H1 (cell line): ENCODE measurements at regions not wholly inside any gene's neighbourhood (a gene's known extent, or its start where the extent isn't known, plus 50 kb on each side); places are given as distances from the start of the nearest gene placed in this dataset.

ENCODE experiments used
- CTCF ChIA-PET: fragments of 300-600 bp; sonication (Branson Sonifier 250); formaldehyde crosslinking; loops from one replicate; lab custom pipeline; 2021; ENCODE audit not compliant: partially characterized antibody; lab: Charles Lee
- POLR2A ChIA-PET: fragments of 300-600 bp; sonication (Branson Sonifier 250); formaldehyde crosslinking; loops from one replicate; lab custom pipeline; 2021; ENCODE audit warnings: inconsistent platforms; ENCODE audit not compliant: partially characterized antibody; lab: Charles Lee
- DNase-seq, 2 experiments: peaks; one replicate each; pipeline versions ENCODE4 v3.0.0 to v3.0.0-alpha.2; 2010 to 2022; ENCODE audit warnings: low spot score in 2 of 2, low read depth in 1 of 2, mixed read lengths in 1 of 2
- FAIRE-seq: peaks from 2 replicates; lab custom pipeline; 2011; peaks lifted over from hg19 to GRCh38; lab: Jason Lieb, UNC
- H2AFZ ChIP-seq: 2 replicates; pipeline ENCODE4 v1.8.1; 2012; ENCODE audit warnings: low read length, inconsistent platforms
- H2AK5ac ChIP-seq: 2 replicates; pipeline ENCODE4 v1.6.1; 2013; ENCODE audit warnings: low read depth, low read length
- H2BK120ac ChIP-seq: replicated peaks from 2 replicates; pipeline ENCODE3; 2013; ENCODE audit warnings: low read depth, low read length, inconsistent platforms
- H2BK12ac ChIP-seq: 2 replicates; pipeline ENCODE4 v1.6.1; 2013; ENCODE audit warnings: low read depth, low read length
- H2BK15ac ChIP-seq: 2 replicates; pipeline ENCODE4 v1.6.1; 2013; ENCODE audit warnings: low read length
- H2BK20ac ChIP-seq: 2 replicates; pipeline ENCODE4 v1.6.1; 2013; ENCODE audit warnings: low read length
- H2BK5ac ChIP-seq: 2 replicates; pipeline ENCODE4 v1.6.1; 2013; ENCODE audit warnings: low read depth, low read length
- H3K14ac ChIP-seq: 2 replicates; pipeline ENCODE4 v1.6.1; 2013; ENCODE audit warnings: inconsistent platforms; ENCODE audit not compliant: insufficient read length
- H3K18ac ChIP-seq: 2 replicates; pipeline ENCODE4 v1.6.1; 2013; ENCODE audit warnings: low read length; ENCODE audit errors: extremely low read depth
- H3K23ac ChIP-seq: 2 replicates; pipeline ENCODE4 v1.6.1; 2013; ENCODE audit warnings: inconsistent platforms; ENCODE audit not compliant: insufficient read length
- H3K23me2 ChIP-seq: 2 replicates; pipeline ENCODE4 v1.6.1; 2013; ENCODE audit warnings: low read depth, low read length
- H3K27ac ChIP-seq: 2 replicates; pipeline ENCODE4 v1.6.1; 2011; ENCODE audit warnings: low read depth, low read length, inconsistent platforms
- H3K27me3 ChIP-seq, 4 experiments: replicated peaks in 1 of 4; 1 replicate in 1 of 4; 2 replicates in 3 of 4; pipeline versions ENCODE4 v1.6.1 to v1.8.1; 2011 to 2013; ENCODE audit warnings: low read length in 3 of 4, mild to moderate bottlenecking in 3 of 4, inconsistent platforms in 2 of 4, mixed read lengths in 2 of 4, moderate library complexity in 1 of 4; ENCODE audit not compliant: control insufficient read depth in 3 of 4, insufficient read depth in 3 of 4; ENCODE audit errors: extremely low read depth in 1 of 4
- H3K36me3 ChIP-seq, 4 experiments: 2 replicates each; pipeline versions ENCODE4 v1.6.1 to v1.8.1; 2011 to 2013; ENCODE audit warnings: mild to moderate bottlenecking in 4 of 4, low read length in 3 of 4, moderate library complexity in 2 of 4, control low read depth in 1 of 4, inconsistent platforms in 1 of 4; ENCODE audit not compliant: insufficient read depth in 4 of 4, control insufficient read depth in 2 of 4
- H3K4ac ChIP-seq: replicated peaks from 2 replicates; pipeline ENCODE3; 2013; ENCODE audit warnings: low read length, low read depth, mixed read lengths, inconsistent platforms; ENCODE audit not compliant: insufficient read length
- H3K4me1 ChIP-seq, 4 experiments: replicated peaks in 1 of 4; 1 replicate in 1 of 4; 2 replicates in 3 of 4; pipeline versions ENCODE4 v1.6.1 to v1.8.1; 2011 to 2013; ENCODE audit warnings: low read length in 3 of 4, inconsistent platforms in 2 of 4, mixed read lengths in 1 of 4; ENCODE audit not compliant: insufficient read depth in 4 of 4, control insufficient read depth in 3 of 4
- H3K4me2 ChIP-seq, 2 experiments: 2 replicates each; pipeline versions ENCODE4 v1.6.1 to v1.8.1; 2011 to 2013; ENCODE audit warnings: low read depth in 2 of 2, low read length in 2 of 2, control low read depth in 1 of 2, inconsistent platforms in 1 of 2, mild to moderate bottlenecking in 1 of 2; ENCODE audit not compliant: insufficient read depth in 1 of 2
- H3K4me3 ChIP-seq, 4 experiments: fragments of 200-600, 300-600 bp in 1 of 4; sonication (generic), shearing (Covaris generic), sonication (Bioruptor Twin) in 1 of 4; 2 replicates each; pipeline versions ENCODE4 v1.5.1 to v1.8.1; 2011 to 2016; ENCODE audit warnings: low read length in 4 of 4, low read depth in 3 of 4, control low read depth in 2 of 4, inconsistent platforms in 2 of 4, mild to moderate bottlenecking in 2 of 4, mixed read lengths in 1 of 4, moderate library complexity in 1 of 4; ENCODE audit not compliant: insufficient read depth in 2 of 4; ENCODE audit errors: extremely low read depth in 1 of 4
- H3K56ac ChIP-seq: replicated peaks from 2 replicates; pipeline ENCODE3; 2013; ENCODE audit warnings: low read depth, mild to moderate bottlenecking, mixed read lengths, low read length, inconsistent platforms; ENCODE audit not compliant: insufficient read length
- H3K79me1 ChIP-seq: 2 replicates; pipeline ENCODE4 v1.6.1; 2013; ENCODE audit warnings: low read depth, low read length, control low read depth
- H3K79me2 ChIP-seq, 2 experiments: 2 replicates each; pipeline versions ENCODE4 v1.6.1 to v1.8.1; 2012 to 2013; ENCODE audit warnings: low read length in 2 of 2, mild to moderate bottlenecking in 2 of 2, inconsistent platforms in 1 of 2; ENCODE audit not compliant: insufficient read depth in 2 of 2, control insufficient read depth in 1 of 2
- H3K9ac ChIP-seq, 4 experiments: replicated peaks in 1 of 4; 1 replicate in 1 of 4; 2 replicates in 3 of 4; pipeline versions ENCODE4 v1.6.1 to v1.8.1; 2011 to 2013; ENCODE audit warnings: low read depth in 3 of 4, low read length in 3 of 4, control low read depth in 2 of 4, mild to moderate bottlenecking in 2 of 4, moderate library complexity in 2 of 4, inconsistent platforms in 1 of 4; ENCODE audit errors: extremely low read depth in 1 of 4
- H3K9me3 ChIP-seq, 2 experiments: 2 replicates each; pipeline versions ENCODE4 v1.6.1 to v1.8.1; 2012 to 2013; ENCODE audit warnings: mild to moderate bottlenecking in 2 of 2, moderate library complexity in 2 of 2, control low read depth in 1 of 2, inconsistent platforms in 1 of 2, low read depth in 1 of 2, low read length in 1 of 2, mixed read lengths in 1 of 2; ENCODE audit not compliant: insufficient read depth in 2 of 2
- H4K20me1 ChIP-seq, 2 experiments: replicated peaks in 1 of 2; 2 replicates each; pipeline versions ENCODE3 to v1.8.1; 2011 to 2013; ENCODE audit warnings: inconsistent platforms in 2 of 2, low read length in 2 of 2, mild to moderate bottlenecking in 1 of 2; ENCODE audit not compliant: insufficient read depth in 2 of 2, control insufficient read depth in 1 of 2
- H4K5ac ChIP-seq: 2 replicates; pipeline ENCODE4 v1.6.1; 2013; ENCODE audit warnings: low read length, low read depth, mixed read lengths, inconsistent platforms; ENCODE audit not compliant: insufficient read length
- H4K8ac ChIP-seq: 2 replicates; pipeline ENCODE4 v1.8.0; 2013; ENCODE audit warnings: mild to moderate bottlenecking, moderate library complexity, low read length, inconsistent platforms; ENCODE audit not compliant: insufficient read depth; ENCODE audit errors: extremely low read depth
- H4K91ac ChIP-seq: replicated peaks from 2 replicates; pipeline ENCODE3; 2013; ENCODE audit warnings: low read length, mixed read lengths, inconsistent platforms; ENCODE audit not compliant: insufficient read length
- ASH2L ChIP-seq: fragments of 200-600, 300-600 bp; sonication (generic); IDR thresholded peaks from one replicate; pipeline ENCODE4 v1.7.1; 2017; ENCODE audit warnings: low read length
- CBX5 ChIP-seq: fragments of 300-800, 300-1000 bp; sonication (generic); IDR thresholded peaks from 2 replicates; pipeline ENCODE4 v1.7.1; 2016; ENCODE audit warnings: antibody characterized with exemption, low read length, low read depth
- CBX8 ChIP-seq: fragments of 300-800, 300-1000 bp; sonication (generic); IDR thresholded peaks from 2 replicates; pipeline ENCODE4 v1.7.1; 2016; ENCODE audit warnings: low read depth, low read length, borderline replicate concordance
- EZH2 ChIP-seq: fragments of 200-600 bp; sonication (generic); IDR thresholded peaks from 2 replicates; pipeline ENCODE4 v1.7.1; 2012; ENCODE audit warnings: low read depth, mild to moderate bottlenecking, moderate library complexity, low read length, inconsistent platforms; ENCODE audit not compliant: severe bottlenecking
- FOSL1 ChIP-seq: IDR thresholded peaks from 2 replicates; pipeline ENCODE4 v1.6.1; 2011; ENCODE audit warnings: mild to moderate bottlenecking, low read depth, low read length, moderate library complexity; ENCODE audit not compliant: insufficient read depth
- GABPA ChIP-seq: IDR thresholded peaks from 2 replicates; pipeline ENCODE4 v1.6.1; 2011; ENCODE audit warnings: mild to moderate bottlenecking, low read length, moderate library complexity, borderline replicate concordance; ENCODE audit not compliant: insufficient read depth
- KDM5A ChIP-seq: fragments of 200-600 bp; IDR thresholded peaks from 2 replicates; pipeline ENCODE4 v1.7.1; 2012; ENCODE audit warnings: mild to moderate bottlenecking, low read length, inconsistent platforms, mixed read lengths
- NANOG ChIP-seq: IDR thresholded peaks from 2 replicates; pipeline ENCODE4 v1.6.1; 2011; ENCODE audit warnings: low read length, low read depth, mild to moderate bottlenecking, inconsistent platforms; ENCODE audit not compliant: insufficient read depth, poor library complexity, severe bottlenecking
- POLR2A ChIP-seq, 2 experiments: IDR thresholded peaks; 1 replicate in 1 of 2; 2 replicates in 1 of 2; pipeline ENCODE4 v1.6.1; 2011; ENCODE audit warnings: low read depth in 2 of 2, low read length in 2 of 2, mild to moderate bottlenecking in 2 of 2; ENCODE audit errors: control extremely low read depth in 1 of 2
- POLR2AphosphoS5 ChIP-seq: IDR thresholded peaks from 2 replicates; pipeline ENCODE4 v1.6.1; 2011; ENCODE audit warnings: low read depth, low read length
- POU5F1 ChIP-seq: IDR thresholded peaks from 2 replicates; pipeline ENCODE4 v1.6.1; 2011; ENCODE audit warnings: low read depth, mild to moderate bottlenecking, low read length, moderate library complexity
- RFX5 ChIP-seq: IDR thresholded peaks from 2 replicates; pipeline ENCODE4 v1.6.1; 2011; ENCODE audit warnings: low read depth, low read length, improper control_type of control experiment, borderline replicate concordance
- SP4 ChIP-seq: IDR thresholded peaks from 2 replicates; pipeline ENCODE4 v1.6.1; 2012; ENCODE audit warnings: low read length, inconsistent platforms
- SRF ChIP-seq: IDR thresholded peaks from 2 replicates; pipeline ENCODE4 v1.6.1; 2011; ENCODE audit warnings: mild to moderate bottlenecking, low read depth, low read length, moderate library complexity
- WGBS, 2 experiments: shearing (Covaris generic) in 1 of 2; methylation state at CpG; one replicate each; pipeline versions ENCODE4 v1.1.6 to v1.1.7; 2013 to 2015; ENCODE audit warnings: low lambda C conversion rate in 2 of 2, mixed read lengths in 2 of 2, inconsistent platforms in 1 of 2, low coverage in 1 of 2, missing lambda C conversion rate in 1 of 2; ENCODE audit not compliant: insufficient replicate concordance in 2 of 2, insufficient coverage in 1 of 2, insufficient read length in 1 of 2; ENCODE audit errors: extremely low coverage in 1 of 2, missing lambda C conversion rate in 1 of 2; 5-methylcytosine and 5-hydroxymethylcytosine counted together
- TF ChIP-seq, protein P1 (sequence below): IDR thresholded peaks from 2 replicates; pipeline ENCODE4 v1.6.1; 2012; ENCODE audit warnings: inconsistent platforms

- Histone ChIP-seq H2BK15ac (no peak overlapping the region), H3K23me2 (no peaks in the 10 kb centered on the region), H3K79me1 (no peaks in the 10 kb centered on the region), H4K91ac (no peak overlapping the region), H3K36me3 (no peaks in the 10 kb centered on the region), H3K4me1 (no peaks in the 10 kb centered on the region), H3K9ac (no peak overlapping the region), H3K56ac (no peak overlapping the region), H3K4me3 (no peak overlapping the region), H2BK20ac (no peak overlapping the region), H3K4ac (no peak overlapping the region), H3K4me2 (no peak overlapping the region), H4K20me1 (no peaks in the 10 kb centered on the region), H3K18ac (no peak overlapping the region), H2BK120ac (no peak overlapping the region), H3K79me2 (no peaks in the 10 kb centered on the region), H4K5ac (no peak overlapping the region), H2AFZ (no peak overlapping the region), H3K27me3 (peaks cover 0 to 1% (median 0%) of the 10 kb centered on the region in 4 experiments; a peak in 1 of 7 replicates), H3K27ac (no peak overlapping the region), H4K8ac (no peak overlapping the region), H3K23ac (no peak overlapping the region), H3K14ac (no peak overlapping the region), H3K9me3 (peaks cover 0 to 5% of the 10 kb centered on the region in 2 experiments; a peak in 1 of 4 replicates), H2BK12ac (no peak overlapping the region), H2BK5ac (no peak overlapping the region), H2AK5ac (no peak overlapping the region)
- FAIRE-seq (no peak), DNase-seq (no peak)
- 71% methylated on average over 4 of the region's 4 CpGs; no CpG with 5 or more reads in 1 of the 2 experiments for WGBS, 2 experiments
- ChIA-PET POLR2A (no interaction called here), CTCF (interaction anchor here (1.3 to 1.8 kb wide), 3 partner anchors 16 to 22 kb away, joined by 4 to 6 read pairs (median 5); no protein-coding TSS in a partner anchor)
- TF ChIP-seq EZH2 (no peak), SP4 (no peak), GABPA (no peak), FOSL1 (no peak), CBX8 (no peak), NANOG (no peak), SRF (no peak), KDM5A (no peak), POU5F1 (no peak), POLR2AphosphoS5 (no peak), POLR2A (IDR thresholded peaks at IDR 0.05; ENCODE audit: control extremely low read depth in 1 of 2, low read depth in 2 of 2, low read length in 2 of 2) (no peak), RFX5 (no peak), ASH2L (no peak), CBX5 (no peak)
- TF ChIP-seq, protein P1, sequence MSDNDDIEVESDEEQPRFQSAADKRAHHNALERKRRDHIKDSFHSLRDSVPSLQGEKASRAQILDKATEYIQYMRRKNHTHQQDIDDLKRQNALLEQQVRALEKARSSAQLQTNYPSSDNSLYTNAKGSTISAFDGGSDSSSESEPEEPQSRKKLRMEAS, result no peak
Observed at GRCh38 chr5:54927097-54927746, 58.2 kb downstream of the ESM1 start.
